ENCODE measurements at regions not wholly inside any gene's neighbourhood (a gene's known extent, or its start where the extent isn't known, plus 50 kb on each side); places are given as distances from the start of the nearest gene placed in this dataset.
"Not testable (repeated sequence)": the region's sequence is repeated elsewhere in the genome, so short reads cannot be mapped to it uniquely, and the experiment has no call there.

GRCh38 chr11:16596231-16596630, 142.2 kb upstream of the C11orf58 start:
- no peak overlapping the region for H3K4me3 ChIP-seq (ENCODE audit: low read length)
- no peak for TF ChIP-seq CTCF (conservative IDR thresholded peaks at IDR 0.05; ENCODE audit: low read length)
- DNase-seq (ENCODE audit: low read depth) = no peak

GRCh38 chr11:16591157-16591556, 147.3 kb upstream of the C11orf58 start:
- TF ChIP-seq CTCF (conservative IDR thresholded peaks at IDR 0.05; ENCODE audit: low read length) = no peak
- no peak for DNase-seq (ENCODE audit: low read depth)
- no peak overlapping the region for H3K4me3 ChIP-seq (ENCODE audit: low read length)

GRCh38 chr11:16587670-16588069, 150.8 kb upstream of the C11orf58 start:
- no peak for DNase-seq (ENCODE audit: low read depth)
- TF ChIP-seq CTCF (conservative IDR thresholded peaks at IDR 0.05; ENCODE audit: low read length) = no peak
- no peak overlapping the region for H3K4me3 ChIP-seq (ENCODE audit: low read length)

GRCh38 chr11:16584569-16584968, 153.9 kb upstream of the C11orf58 start:
- no peak overlapping the region for H3K4me3 ChIP-seq (ENCODE audit: low read length)
- DNase-seq (ENCODE audit: low read depth) = no peak
- no peak for TF ChIP-seq CTCF (conservative IDR thresholded peaks at IDR 0.05; ENCODE audit: low read length)

- H3K4me3 ChIP-seq (ENCODE audit: low read length); DNase-seq (ENCODE audit: low read depth): not testable (repeated sequence)
Measured at GRCh38 chr11:16581078-16581477, 157.4 kb upstream of the C11orf58 start.

- TF ChIP-seq CTCF (conservative IDR thresholded peaks at IDR 0.05; ENCODE audit: low read length) = no peak
- no peak for DNase-seq (ENCODE audit: low read depth)
- no peak overlapping the region for H3K4me3 ChIP-seq (ENCODE audit: low read length)
Measured at GRCh38 chr11:16577490-16577889, 161.0 kb upstream of the C11orf58 start.

- DNase-seq (ENCODE audit: low read depth); H3K4me3 ChIP-seq (ENCODE audit: low read length): not testable (repeated sequence)
Measured at GRCh38 chr11:16574889-16575288, 163.6 kb upstream of the C11orf58 start.

- DNase-seq (ENCODE audit: low read depth) = no peak
- TF ChIP-seq CTCF (conservative IDR thresholded peaks at IDR 0.05; ENCODE audit: low read length) = no peak
- H3K4me3 ChIP-seq (ENCODE audit: low read length) = no peak overlapping the region
Measured at GRCh38 chr11:16572945-16573344, 165.5 kb upstream of the C11orf58 start.
